HCT116 (cell line): ENCODE measurements at regions not wholly inside any gene's neighbourhood (a gene's known extent, or its start where the extent isn't known, plus 50 kb on each side); places are given as distances from the start of the nearest gene placed in this dataset.

Experiments
- ATAC-seq: fragments of 200-7000 bp; cut with Tn5 transposase; 2 replicates; pipeline ENCODE4 v1.9.1; 2020; ENCODE audit warnings: mild to moderate bottlenecking, moderate library complexity
- BruUV-seq: library from RNA; stranded (reverse); fragments of 400-500 nt; replicated peaks from 2 replicates; lab custom pipeline; 2021; lab: Mats Ljungman, UMichigan
- CTCF ChIA-PET: fragments of 300-600 bp; sonication (Branson Sonifier 250); formaldehyde crosslinking; loops from one replicate; lab custom pipeline; 2021; ENCODE audit warnings: antibody characterized with exemption; lab: Charles Lee
- POLR2A ChIA-PET: fragments of 300-600, 350-600 bp; sonication (Branson Sonifier 250); formaldehyde crosslinking; loops from one replicate; lab custom pipeline; 2021; ENCODE audit warnings: antibody characterized with exemption; lab: Charles Lee
- RAD21 ChIA-PET, 2 experiments: fragments of 300-600 bp; sonication (Branson Sonifier 250); formaldehyde crosslinking; loops; one replicate each; lab custom pipeline; 2023; ENCODE audit warnings: low total read pairs in 2 of 2; ENCODE audit not compliant: uncharacterized antibody in 2 of 2, unreplicated experiment in 2 of 2, low non-redundant PET in 1 of 2; lab: Charles Lee
- DNase-seq: peaks from one replicate; pipeline ENCODE4 v3.0.0-alpha.2; 2010; ENCODE audit warnings: low read depth, low spot score
- H2AFZ ChIP-seq: fragments of 200-600 bp; shearing (Covaris generic), sonication (generic); 2 replicates; pipeline ENCODE4 v1.6.1; 2017; ENCODE audit warnings: low read depth, mixed run types, mixed read lengths, antibody characterized with exemption, low read length; ENCODE audit not compliant: poor library complexity, severe bottlenecking
- H3K27ac ChIP-seq: 2 replicates; pipeline ENCODE4 v1.5.1; 2012; ENCODE audit warnings: low read depth, low read length
- H3K27me3 ChIP-seq: fragments of 200-600 bp; sonication (generic); 2 replicates; pipeline ENCODE4 v1.6.1; 2016; ENCODE audit warnings: mixed run types, low read length, mixed read lengths; ENCODE audit not compliant: insufficient read depth
- H3K36me3 ChIP-seq, 2 experiments: fragments of 200-500 bp in 1 of 2; fragments of 200-600 bp in 1 of 2; sonication (Bioruptor generic) in 1 of 2; sonication (generic) in 1 of 2; 2 replicates each; pipeline versions ENCODE4 v1.5.1 to v1.6.1; 2014 to 2016; ENCODE audit warnings: low read length in 2 of 2, inconsistent platforms in 1 of 2, mixed read lengths in 1 of 2, mixed run types in 1 of 2; ENCODE audit not compliant: insufficient read depth in 2 of 2, control insufficient read depth in 1 of 2
- H3K4me1 ChIP-seq, 2 experiments: fragments of 200-600 bp in 1 of 2; sonication (generic) in 1 of 2; 2 replicates each; pipeline versions ENCODE4 v1.5.1 to v1.6.1; 2012 to 2017; ENCODE audit warnings: low read length in 2 of 2, inconsistent platforms in 1 of 2, mild to moderate bottlenecking in 1 of 2, mixed read lengths in 1 of 2, mixed run types in 1 of 2, moderate library complexity in 1 of 2; ENCODE audit not compliant: insufficient read depth in 2 of 2, control insufficient read depth in 1 of 2
- H3K4me2 ChIP-seq: fragments of 200-600 bp; sonication (generic); 2 replicates; pipeline ENCODE4 v1.6.1; 2017; ENCODE audit warnings: mixed run types, low read length, mixed read lengths
- H3K4me3 ChIP-seq, 2 experiments: fragments of 200-600 bp in 1 of 2; sonication (generic) in 1 of 2; replicated peaks in 1 of 2; 2 replicates each; pipeline ENCODE4 v1.5.1; 2011 to 2016; ENCODE audit warnings: low read length in 2 of 2, control low read depth in 1 of 2, low read depth in 1 of 2, mild to moderate bottlenecking in 1 of 2, mixed read lengths in 1 of 2, mixed run types in 1 of 2
- H3K79me2 ChIP-seq: fragments of 200-600 bp; sonication (generic); 2 replicates; pipeline ENCODE4 v1.6.1; 2017; ENCODE audit warnings: mild to moderate bottlenecking, mixed run types, low read length, moderate library complexity, mixed read lengths; ENCODE audit not compliant: insufficient read depth
- H3K9ac ChIP-seq: fragments of 200-600 bp; sonication (generic); 2 replicates; pipeline ENCODE4 v1.6.1; 2016; ENCODE audit warnings: low read length, mixed read lengths
- H3K9me2 ChIP-seq: fragments of 200-600 bp; sonication (generic), shearing (Covaris generic); 2 replicates; pipeline ENCODE4 v1.6.1; 2017; ENCODE audit warnings: mixed run types, mild to moderate bottlenecking, moderate library complexity; ENCODE audit not compliant: insufficient read depth
- H3K9me3 ChIP-seq, 2 experiments: fragments of 200-500 bp in 1 of 2; fragments of 200-600 bp in 1 of 2; sonication (Bioruptor generic) in 1 of 2; sonication (generic) in 1 of 2; 2 replicates each; pipeline ENCODE4 v1.6.1; 2014 to 2017; ENCODE audit warnings: low read length in 2 of 2, mixed read lengths in 2 of 2, inconsistent platforms in 1 of 2, low read depth in 1 of 2, mild to moderate bottlenecking in 1 of 2, mixed run types in 1 of 2, moderate library complexity in 1 of 2; ENCODE audit not compliant: control insufficient read depth in 1 of 2, insufficient read depth in 1 of 2
- H4K20me1 ChIP-seq: fragments of 200-600 bp; sonication (generic), shearing (Covaris generic); 2 replicates; pipeline ENCODE4 v1.6.1; 2017; ENCODE audit warnings: mixed run types, mild to moderate bottlenecking, moderate library complexity; ENCODE audit not compliant: insufficient read depth
- CBX3 ChIP-seq: IDR thresholded peaks from 2 replicates; pipeline ENCODE4 v1.6.1; 2012; ENCODE audit warnings: low read depth
- CEBPB ChIP-seq: IDR thresholded peaks from 2 replicates; pipeline ENCODE4 v1.6.1; 2012; ENCODE audit warnings: low read depth
- CTCF ChIP-seq, 3 experiments: fragments of 200-600 bp in 1 of 3; sonication (generic) in 1 of 3; IDR thresholded peaks in 2 of 3; conservative IDR thresholded peaks in 1 of 3; 2 replicates each; pipeline ENCODE4 v1.5.1; 2012 to 2017; ENCODE audit warnings: low read depth in 2 of 3, low read length in 2 of 3, antibody characterized with exemption in 1 of 3, borderline replicate concordance in 1 of 3, control low read depth in 1 of 3, mild to moderate bottlenecking in 1 of 3, mixed read lengths in 1 of 3, mixed run types in 1 of 3, moderate library complexity in 1 of 3; ENCODE audit not compliant: insufficient read depth in 1 of 3
- EGR1 ChIP-seq: IDR thresholded peaks from 2 replicates; pipeline ENCODE4 v1.6.1; 2012; ENCODE audit warnings: low read depth
- ELF1 ChIP-seq: IDR thresholded peaks from 2 replicates; pipeline ENCODE4 v1.6.1; 2012; ENCODE audit warnings: low read depth, borderline replicate concordance
- EZH2 ChIP-seq: fragments of 200-600 bp; sonication (generic); IDR thresholded peaks from 2 replicates; pipeline ENCODE4 v1.6.1; 2017; ENCODE audit warnings: antibody characterized with exemption, mixed run types
- EZH2phosphoT487 ChIP-seq: fragments of 200-600 bp; IDR thresholded peaks from 2 replicates; pipeline ENCODE4 v1.6.1; 2018; ENCODE audit warnings: antibody characterized with exemption, borderline replicate concordance
- FOSL1 ChIP-seq: IDR thresholded peaks from 2 replicates; pipeline ENCODE4 v1.6.1; 2012; ENCODE audit warnings: low read depth
- MAX ChIP-seq: IDR thresholded peaks from 2 replicates; pipeline ENCODE4 v1.6.1; 2012
- POLR2A ChIP-seq: IDR thresholded peaks from 2 replicates; pipeline ENCODE4 v1.7.0; 2011; ENCODE audit warnings: borderline replicate concordance; ENCODE audit not compliant: insufficient read depth, insufficient read length; ENCODE audit errors: extremely low read depth
- POLR2AphosphoS5 ChIP-seq: IDR thresholded peaks from 2 replicates; pipeline ENCODE4 v1.6.1; 2011; ENCODE audit warnings: mild to moderate bottlenecking, low read depth, low read length, moderate library complexity
- SP1 ChIP-seq: IDR thresholded peaks from 2 replicates; pipeline ENCODE4 v1.6.1; 2012; ENCODE audit warnings: low read depth
- SRF ChIP-seq: IDR thresholded peaks from 2 replicates; pipeline ENCODE4 v1.6.1; 2012; ENCODE audit warnings: low read depth
- TCF7L2 ChIP-seq: IDR thresholded peaks from 2 replicates; pipeline ENCODE4 v1.7.0; 2011; ENCODE audit warnings: borderline replicate concordance, inconsistent platforms; ENCODE audit not compliant: insufficient read depth, insufficient read length; ENCODE audit errors: extremely low read depth
- YY1 ChIP-seq: IDR thresholded peaks from 2 replicates; pipeline ENCODE4 v1.6.1; 2011; ENCODE audit warnings: low read length, low read depth, moderate library complexity, mild to moderate bottlenecking; ENCODE audit not compliant: insufficient replicate concordance; ENCODE audit errors: extremely low read depth
- ZNF274 ChIP-seq: fragments of 200-500 bp; sonication (Bioruptor generic); IDR thresholded peaks from 2 replicates; pipeline ENCODE4 v1.6.1; 2014; ENCODE audit warnings: mild to moderate bottlenecking, low read depth, low read length, inconsistent platforms
- intact Hi-C: fragments of 100-400 bp; cut with micrococcal nuclease; formaldehyde crosslinking; loops from 2 replicates; pipeline ENCODE4 v1.10.0; 2022
- TF ChIP-seq, protein P1 (sequence below): IDR thresholded peaks from 2 replicates; pipeline ENCODE4 v1.6.1; 2012

DNA sequence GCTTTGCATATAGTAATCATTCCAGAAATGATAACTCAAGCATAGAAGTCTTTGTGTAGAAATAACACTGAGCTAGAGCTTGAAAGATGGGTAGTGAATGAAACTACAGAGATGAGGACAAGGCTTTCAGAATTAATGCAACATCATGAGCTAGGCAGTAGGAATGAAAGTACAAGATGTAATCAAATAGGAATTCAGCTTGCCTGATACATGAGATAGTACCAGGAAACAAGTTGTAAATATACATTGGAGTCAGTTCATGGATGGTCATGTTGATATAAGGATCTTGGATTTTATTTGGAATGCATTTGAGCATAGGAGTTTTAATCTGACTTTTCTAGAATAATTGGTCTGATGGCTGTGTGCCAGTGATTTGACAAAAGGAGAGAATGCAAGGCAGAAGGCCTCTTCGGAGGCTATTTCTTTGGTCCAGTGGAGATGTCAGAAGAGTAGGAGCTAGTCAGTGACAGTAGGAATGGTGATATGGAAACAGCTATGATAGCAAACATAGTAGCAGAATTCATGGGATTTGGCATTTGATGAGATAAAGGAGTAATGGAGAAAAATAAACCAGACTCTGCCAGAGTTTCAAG is 206.4 kb upstream of the PACRGL start:
- no peaks in the 10 kb centered on the region for H3K9me3 ChIP-seq
- H3K36me3 ChIP-seq, result no peaks in the 10 kb centered on the region
- H3K27ac ChIP-seq, result no peak overlapping the region
- RAD21 ChIA-PET, result no interaction called here
- BruUV-seq, result no TSS peak
- no peak overlapping the region for H3K4me2 ChIP-seq
- no peaks in the 10 kb centered on the region for H3K79me2 ChIP-seq
- no peaks in the 10 kb centered on the region for H3K4me1 ChIP-seq
- DNase-seq (no peak), ATAC-seq (no peak)
- no peaks in the 10 kb centered on the region for H4K20me1 ChIP-seq
- no peaks in the 10 kb centered on the region for H3K27me3 ChIP-seq
- H3K4me3 ChIP-seq, result no peak overlapping the region
- no peaks in the 10 kb centered on the region for H3K9me2 ChIP-seq
- POLR2A ChIA-PET, result no interaction called here
- no peak overlapping the region for H3K9ac ChIP-seq
- intact Hi-C loops, result no loop called here
- TF ChIP-seq SRF (no peak), TCF7L2 (no peak), MAX (no peak), EGR1 (no peak), CEBPB (no peak), EZH2phosphoT487 (no peak), YY1 (no peak), ELF1 (no peak), POLR2AphosphoS5 (no peak), POLR2A (no peak), CTCF (IDR thresholded peaks at IDR 0.05 in 2 of 3, conservative IDR thresholded peaks at IDR 0.05 in 1 of 3; ENCODE audit: borderline replicate concordance in 1 of 3, insufficient read depth in 1 of 3, low read depth in 2 of 3, low read length in 2 of 3) (no peak), ZNF274 (no peak), EZH2 (no peak), SP1 (no peak), FOSL1 (no peak), CBX3 (no peak)
- TF ChIP-seq, protein P1, sequence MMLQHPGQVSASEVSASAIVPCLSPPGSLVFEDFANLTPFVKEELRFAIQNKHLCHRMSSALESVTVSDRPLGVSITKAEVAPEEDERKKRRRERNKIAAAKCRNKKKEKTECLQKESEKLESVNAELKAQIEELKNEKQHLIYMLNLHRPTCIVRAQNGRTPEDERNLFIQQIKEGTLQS, result no peak
- CTCF ChIA-PET, result no interaction called here
- H2AFZ ChIP-seq, result no peak overlapping the region
